ENCODE measurements at regions not wholly inside any gene's neighbourhood (a gene's known extent, or its start where the extent isn't known, plus 50 kb on each side); places are given as distances from the start of the nearest gene placed in this dataset.

DNA sequence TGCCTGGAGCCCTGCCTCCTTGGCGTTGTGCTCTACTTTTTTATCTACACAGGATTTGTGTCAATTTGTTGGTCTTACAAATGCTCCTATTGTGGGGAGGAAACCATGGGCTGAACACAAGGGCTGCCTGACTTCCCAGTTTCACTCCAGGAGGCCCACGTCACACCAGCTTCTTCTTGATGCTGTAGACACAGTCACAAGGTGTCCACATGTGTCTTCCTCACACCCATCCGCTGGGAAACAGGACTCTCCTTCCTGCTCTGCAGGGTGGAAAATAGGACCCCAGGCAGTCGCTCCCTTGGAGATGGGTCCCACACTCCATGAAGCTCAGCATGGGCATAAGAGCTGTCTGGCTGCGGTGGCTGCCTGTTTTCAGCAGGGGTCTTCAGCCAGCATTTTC is 468.2 kb downstream of the EPHA4 start:
- TF ChIP-seq CTCF (IDR thresholded peaks at IDR 0.05; ENCODE audit: borderline replicate concordance, extremely low read depth, insufficient read depth): no peak
- H3K4me1 ChIP-seq (ENCODE audit: control insufficient read depth in 2 of 3, insufficient read depth in 2 of 3, low read depth in 1 of 3, low read length in 3 of 3): peaks cover 0 to 4% (median 0%) of the 10 kb centered on the region in 3 donors
- no peaks in the 10 kb centered on the region for H3K36me3 ChIP-seq (ENCODE audit: control insufficient read depth in 2 of 3, insufficient read depth in 3 of 3, low read length in 3 of 3)
- H3K4me3 ChIP-seq (ENCODE audit: low read length in 3 of 3): no peak overlapping the region
- H3K27me3 ChIP-seq (ENCODE audit: control insufficient read depth, insufficient read depth, low read length): no peaks in the 10 kb centered on the region
- FAIRE-seq (no peak), DNase-seq (peak in 1 of 5 donors; percentile 51)
- no peaks in the 10 kb centered on the region for H3K9me3 ChIP-seq (ENCODE audit: control insufficient read depth in 2 of 3, insufficient read depth in 1 of 3, low read length in 3 of 3)
- no peak overlapping the region for H3K27ac ChIP-seq (ENCODE audit: low read depth in 2 of 2, low read length in 2 of 2)
- no peak overlapping the region for H3K9ac ChIP-seq (ENCODE audit: low read length in 3 of 3)
- intact Hi-C loops (cut with DNase I): no loop called here

DNA sequence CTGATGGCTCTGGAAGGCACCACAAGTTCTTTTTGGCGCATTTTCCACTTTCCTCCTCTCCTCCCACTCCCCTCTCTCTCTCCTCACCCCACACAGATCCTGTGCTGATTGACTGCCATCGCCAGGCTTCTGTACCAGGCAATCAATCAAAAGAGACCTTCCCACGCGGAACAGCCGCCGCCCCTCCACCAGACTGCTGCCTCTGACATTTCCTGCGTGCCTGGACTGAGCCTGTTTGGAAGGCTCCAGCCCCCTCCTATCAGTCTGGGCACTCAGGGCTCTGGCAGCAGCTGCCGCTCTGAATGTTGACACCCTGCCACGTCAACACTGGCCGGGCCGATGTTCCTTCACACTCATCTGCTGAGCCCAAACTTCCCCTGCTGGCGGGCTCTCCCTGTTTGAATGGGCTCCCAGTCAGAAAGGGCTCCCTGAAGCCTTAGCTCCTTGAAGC is 467.7 kb downstream of the EPHA4 start:
- H3K36me3 ChIP-seq (ENCODE audit: control insufficient read depth in 2 of 3, insufficient read depth in 3 of 3, low read length in 3 of 3): no peaks in the 10 kb centered on the region
- peaks cover 0 to 4% (median 0%) of the 10 kb centered on the region in 3 donors for H3K4me1 ChIP-seq (ENCODE audit: control insufficient read depth in 2 of 3, insufficient read depth in 2 of 3, low read depth in 1 of 3, low read length in 3 of 3)
- no peak overlapping the region for H3K4me3 ChIP-seq (ENCODE audit: low read length in 3 of 3)
- no peaks in the 10 kb centered on the region for H3K27me3 ChIP-seq (ENCODE audit: control insufficient read depth, insufficient read depth, low read length)
- FAIRE-seq (no peak), DNase-seq (peak; percentile 43 to 82 (median 53))
- intact Hi-C loops (cut with DNase I): no loop called here
- no peak for TF ChIP-seq CTCF (IDR thresholded peaks at IDR 0.05; ENCODE audit: borderline replicate concordance, extremely low read depth, insufficient read depth)
- no peak overlapping the region for H3K27ac ChIP-seq (ENCODE audit: low read depth in 2 of 2, low read length in 2 of 2)
- H3K9ac ChIP-seq (ENCODE audit: low read length in 3 of 3): no peak overlapping the region
- no peaks in the 10 kb centered on the region for H3K9me3 ChIP-seq (ENCODE audit: control insufficient read depth in 2 of 3, insufficient read depth in 1 of 3, low read length in 3 of 3)

GRCh38 chr2:221106241-221106640 is 465.9 kb downstream of the EPHA4 start:
- H3K9me3 ChIP-seq (ENCODE audit: control insufficient read depth in 2 of 3, insufficient read depth in 1 of 3, low read length in 3 of 3): no peaks in the 10 kb centered on the region
- no peak for TF ChIP-seq CTCF (IDR thresholded peaks at IDR 0.05; ENCODE audit: borderline replicate concordance, extremely low read depth, insufficient read depth)
- DNase-seq (no peak), FAIRE-seq (no peak)
- H3K4me1 ChIP-seq (ENCODE audit: control insufficient read depth in 2 of 3, insufficient read depth in 2 of 3, low read depth in 1 of 3, low read length in 3 of 3): peaks cover 0 to 4% (median 0%) of the 10 kb centered on the region in 3 donors
- intact Hi-C loops (cut with DNase I): no loop called here
- no peaks in the 10 kb centered on the region for H3K27me3 ChIP-seq (ENCODE audit: control insufficient read depth, insufficient read depth, low read length)
- no peaks in the 10 kb centered on the region for H3K36me3 ChIP-seq (ENCODE audit: control insufficient read depth in 2 of 3, insufficient read depth in 3 of 3, low read length in 3 of 3)
- no peak overlapping the region for H3K27ac ChIP-seq (ENCODE audit: low read depth in 2 of 2, low read length in 2 of 2)
- no peak overlapping the region for H3K9ac ChIP-seq (ENCODE audit: low read length in 3 of 3)
- no peak overlapping the region for H3K4me3 ChIP-seq (ENCODE audit: low read length in 3 of 3)

DNA sequence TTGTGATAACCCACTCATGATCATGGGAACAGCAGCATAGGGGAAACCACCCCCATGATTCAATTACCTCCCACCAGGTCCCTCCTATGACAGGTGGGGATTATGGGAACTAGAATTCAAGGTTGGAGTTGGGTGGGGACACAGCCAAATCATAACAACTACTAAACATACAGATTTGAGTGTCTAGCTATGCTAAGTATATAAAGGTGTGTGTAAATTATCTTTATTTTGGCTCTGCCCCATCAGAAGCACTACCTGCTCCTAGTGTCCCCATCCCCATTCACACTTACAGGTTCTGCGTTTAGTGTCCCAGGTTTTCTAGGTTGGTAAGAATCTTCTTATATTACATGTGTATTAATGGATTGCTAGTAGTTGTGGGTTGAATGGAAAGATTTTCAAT is 464.7 kb downstream of the EPHA4 start:
- TF ChIP-seq CTCF (IDR thresholded peaks at IDR 0.05; ENCODE audit: borderline replicate concordance, extremely low read depth, insufficient read depth): no peak
- FAIRE-seq: no peak

More for the DNA sequence above, 464.7 kb downstream of the EPHA4 start:
- Histone ChIP-seq H3K27ac (ENCODE audit: low read depth in 2 of 2, low read length in 2 of 2) (no peak overlapping the region), H3K36me3 (ENCODE audit: control insufficient read depth in 2 of 3, insufficient read depth in 3 of 3, low read length in 3 of 3) (no peaks in the 10 kb centered on the region), H3K4me1 (ENCODE audit: control insufficient read depth in 2 of 3, insufficient read depth in 2 of 3, low read depth in 1 of 3, low read length in 3 of 3) (peaks cover 0 to 4% (median 0%) of the 10 kb centered on the region in 3 donors), H3K9me3 (ENCODE audit: control insufficient read depth in 2 of 3, insufficient read depth in 1 of 3, low read length in 3 of 3) (no peaks in the 10 kb centered on the region), H3K27me3 (ENCODE audit: control insufficient read depth, insufficient read depth, low read length) (no peaks in the 10 kb centered on the region), H3K4me3 (ENCODE audit: low read length in 3 of 3) (no peak overlapping the region), H3K9ac (ENCODE audit: low read length in 3 of 3) (no peak overlapping the region)
- intact Hi-C loops (cut with DNase I): no loop called here
- DNase-seq: no peak

Data from kidney (tissue), 13 donors.